Activated B cell treated with CpG ODN at 0.5 μM for 24 hours (primary cell): ENCODE measurements at regions not wholly inside any gene's neighbourhood (a gene's known extent, or its start where the extent isn't known, plus 50 kb on each side); places are given as distances from the start of the nearest gene placed in this dataset.

Experiments used
- ATAC-seq: fragments of 200-7000 bp; cut with Tn5 transposase; one replicate; pipeline ENCODE4 v1.10.0; 2021; ENCODE audit warnings: low read depth, mild to moderate bottlenecking, moderate library complexity
- CTCF ChIA-PET: fragments of 350-600 bp; sonication (Branson Sonifier 250); formaldehyde crosslinking; loops from one replicate; lab custom pipeline; 2021; ENCODE audit warnings: antibody characterized with exemption; lab: Charles Lee
- POLR2A ChIA-PET: fragments of 350-600 bp; sonication (Branson Sonifier 250); formaldehyde crosslinking; loops from one replicate; lab custom pipeline; 2021; ENCODE audit warnings: antibody characterized with exemption; lab: Charles Lee
- DNase-seq: peaks from one replicate; pipeline ENCODE4 v3.0.0; 2022
- H3K27ac Mint-ChIP-seq: one replicate; pipeline ENCODE4 v1.8.0; 2020; ENCODE audit warnings: mixed read lengths
- H3K27me3 Mint-ChIP-seq: one replicate; pipeline ENCODE4 v1.8.0; 2021; ENCODE audit warnings: mixed read lengths
- H3K36me3 Mint-ChIP-seq: one replicate; pipeline ENCODE4 v1.8.0; 2021; ENCODE audit warnings: low read depth, mixed read lengths
- H3K4me1 Mint-ChIP-seq: one replicate; pipeline ENCODE4 v1.8.0; 2021; ENCODE audit warnings: mixed read lengths
- H3K4me3 Mint-ChIP-seq: one replicate; pipeline ENCODE4 v1.8.0; 2020; ENCODE audit warnings: mild to moderate bottlenecking, mixed read lengths
- H3K9me3 Mint-ChIP-seq: one replicate; pipeline ENCODE4 v1.8.0; 2020; ENCODE audit warnings: mixed read lengths
- intact Hi-C: fragments of 100-400 bp; cut with micrococcal nuclease; formaldehyde crosslinking; loops from one replicate; pipeline ENCODE4 v1.15.1; 2024
- TF ChIP-seq, protein P1 (sequence below): fragments of 200-600 bp; IDR thresholded peaks from one replicate; pipeline ENCODE4 v1.8.0; 2022; ENCODE audit warnings: antibody characterized with exemption, mild to moderate bottlenecking

- ChIA-PET CTCF (no interaction called here), POLR2A (no interaction called here)
Measured at GRCh38 chr17:65433592-65433991, 127.9 kb downstream of the AXIN2 start.

GRCh38 chr17:65433157-65433556 lies 128.3 kb downstream of the AXIN2 start:
- Mint-ChIP-seq H3K27ac (no peak overlapping the region), H3K4me3 (no peak overlapping the region)

More at GRCh38 chr17:65433592-65433991, 127.9 kb downstream of the AXIN2 start:
- Mint-ChIP-seq H3K4me1 (no peaks in the 10 kb centered on the region), H3K9me3 (peaks cover 16% of the 10 kb centered on the region), H3K27me3 (peaks cover 12% of the 10 kb centered on the region), H3K4me3 (no peak overlapping the region), H3K36me3 (no peaks in the 10 kb centered on the region), H3K27ac (no peak overlapping the region)
- ATAC-seq (no peak), DNase-seq (no peak)
- intact Hi-C loops: no loop called here
- TF ChIP-seq, protein P1, sequence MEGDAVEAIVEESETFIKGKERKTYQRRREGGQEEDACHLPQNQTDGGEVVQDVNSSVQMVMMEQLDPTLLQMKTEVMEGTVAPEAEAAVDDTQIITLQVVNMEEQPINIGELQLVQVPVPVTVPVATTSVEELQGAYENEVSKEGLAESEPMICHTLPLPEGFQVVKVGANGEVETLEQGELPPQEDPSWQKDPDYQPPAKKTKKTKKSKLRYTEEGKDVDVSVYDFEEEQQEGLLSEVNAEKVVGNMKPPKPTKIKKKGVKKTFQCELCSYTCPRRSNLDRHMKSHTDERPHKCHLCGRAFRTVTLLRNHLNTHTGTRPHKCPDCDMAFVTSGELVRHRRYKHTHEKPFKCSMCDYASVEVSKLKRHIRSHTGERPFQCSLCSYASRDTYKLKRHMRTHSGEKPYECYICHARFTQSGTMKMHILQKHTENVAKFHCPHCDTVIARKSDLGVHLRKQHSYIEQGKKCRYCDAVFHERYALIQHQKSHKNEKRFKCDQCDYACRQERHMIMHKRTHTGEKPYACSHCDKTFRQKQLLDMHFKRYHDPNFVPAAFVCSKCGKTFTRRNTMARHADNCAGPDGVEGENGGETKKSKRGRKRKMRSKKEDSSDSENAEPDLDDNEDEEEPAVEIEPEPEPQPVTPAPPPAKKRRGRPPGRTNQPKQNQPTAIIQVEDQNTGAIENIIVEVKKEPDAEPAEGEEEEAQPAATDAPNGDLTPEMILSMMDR: no peak

GRCh38 chr17:65431116-65431515 lies 130.3 kb downstream of the AXIN2 start:
- POLR2A ChIA-PET: no interaction called here
- CTCF ChIA-PET: no interaction called here
- DNase-seq (no peak), ATAC-seq (no peak)
- intact Hi-C loops: no loop called here
- Mint-ChIP-seq H3K9me3 (peaks cover 20% of the 10 kb centered on the region), H3K4me3 (no peak overlapping the region), H3K4me1 (no peaks in the 10 kb centered on the region), H3K27ac (no peak overlapping the region), H3K27me3 (peaks cover 4% of the 10 kb centered on the region), H3K36me3 (no peaks in the 10 kb centered on the region)
- TF ChIP-seq, protein P1: no peak

More at GRCh38 chr17:65433157-65433556, 128.3 kb downstream of the AXIN2 start:
- ChIA-PET POLR2A (no interaction called here), CTCF (no interaction called here)
- TF ChIP-seq, protein P1: no peak
- Mint-ChIP-seq H3K9me3 (peaks cover 16% of the 10 kb centered on the region), H3K27me3 (peaks cover 12% of the 10 kb centered on the region), H3K36me3 (no peaks in the 10 kb centered on the region), H3K4me1 (no peaks in the 10 kb centered on the region)
- ATAC-seq: no peak
- intact Hi-C loops: no loop called here
- DNase-seq: no peak

- no peak for DNase-seq
- TF ChIP-seq, protein P1: no peak
- peaks cover 24% of the 10 kb centered on the region for H3K9me3 Mint-ChIP-seq
- no peak for ATAC-seq
- intact Hi-C loops: no loop called here
- no peaks in the 10 kb centered on the region for H3K36me3 Mint-ChIP-seq
- H3K27ac Mint-ChIP-seq: no peak overlapping the region
- H3K4me1 Mint-ChIP-seq: no peaks in the 10 kb centered on the region
- no peak overlapping the region for H3K4me3 Mint-ChIP-seq
- peaks cover 2% of the 10 kb centered on the region for H3K27me3 Mint-ChIP-seq
- CTCF ChIA-PET: no interaction called here
- POLR2A ChIA-PET: no interaction called here
Measured at GRCh38 chr17:65430209-65430833, 131.1 kb downstream of the AXIN2 start.

DNA sequence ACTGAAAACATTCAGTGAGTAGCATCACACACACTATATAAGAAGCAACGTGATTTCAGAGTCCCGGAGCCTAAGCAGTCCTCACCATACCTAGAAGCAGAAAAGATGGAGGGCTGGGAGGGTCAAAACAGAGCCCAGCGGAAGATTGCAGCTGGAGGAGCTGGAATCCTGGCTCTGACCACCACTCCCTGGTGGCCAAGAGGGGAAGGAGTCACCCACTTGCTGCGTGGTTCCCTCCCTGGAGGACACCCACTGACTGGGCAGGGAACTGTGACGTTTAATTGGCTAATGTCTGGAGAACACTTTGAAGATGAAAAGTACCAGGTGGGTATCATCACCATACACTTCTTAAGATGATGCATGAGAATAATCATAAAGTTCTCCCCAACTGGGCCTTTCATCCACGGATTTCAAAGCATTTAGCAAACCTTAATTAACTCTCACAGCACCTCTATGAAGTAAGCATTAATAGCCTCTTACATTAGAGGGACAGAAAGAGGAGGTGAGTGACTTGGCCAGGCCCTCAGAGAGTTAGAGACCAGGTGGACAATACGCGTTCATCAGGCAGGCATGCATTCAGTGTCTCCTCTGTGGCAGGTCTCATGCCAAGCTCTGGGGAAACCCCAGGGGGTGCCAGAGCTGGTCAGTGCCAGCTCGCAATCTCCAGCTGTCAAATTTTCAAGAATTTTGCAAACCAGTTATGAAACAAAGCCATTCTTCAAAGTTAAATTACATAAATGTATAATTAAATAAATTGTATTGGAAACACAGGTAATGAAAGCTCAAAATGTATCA lies 137.9 kb downstream of the AXIN2 start:
- Mint-ChIP-seq H3K36me3 (no peaks in the 10 kb centered on the region), H3K4me1 (no peaks in the 10 kb centered on the region), H3K4me3 (no peak overlapping the region), H3K9me3 (peaks cover 15% of the 10 kb centered on the region), H3K27ac (no peak overlapping the region), H3K27me3 (no peaks in the 10 kb centered on the region)
- ChIA-PET CTCF (no interaction called here), POLR2A (no interaction called here)
- ATAC-seq: no peak
- TF ChIP-seq, protein P1: no peak
- DNase-seq: no peak
- intact Hi-C loops: no loop called here
